Adrenal gland (tissue), 5 donors: ENCODE measurements at regions not wholly inside any gene's neighbourhood (a gene's known extent, or its start where the extent isn't known, plus 50 kb on each side); places are given as distances from the start of the nearest gene placed in this dataset.

Experiments
- POLR2A ChIP-seq, 2 donors: fragments of 450-650 bp; IDR thresholded peaks; one replicate each; pipeline ENCODE4 v1.6.1; 2017; ENCODE audit warnings: antibody characterized with exemption in 2 of 2, mild to moderate bottlenecking in 2 of 2, moderate library complexity in 1 of 2
- TF ChIP-seq, protein P1 (sequence below), 6 experiments: fragments of 450-650 bp in 4 of 6; fragments of 200-600 bp in 2 of 6; sonication (generic) in 1 of 6; IDR thresholded peaks; 1 replicate in 5 of 6; 2 replicates in 1 of 6; pipeline versions ENCODE4 v1.5.1 to v1.8.0; 2016 to 2021; ENCODE audit warnings: antibody characterized with exemption in 6 of 6, mild to moderate bottlenecking in 2 of 6, moderate library complexity in 1 of 6
- donor health status: DM: no; HTN: no; CAD: no.

DNA sequence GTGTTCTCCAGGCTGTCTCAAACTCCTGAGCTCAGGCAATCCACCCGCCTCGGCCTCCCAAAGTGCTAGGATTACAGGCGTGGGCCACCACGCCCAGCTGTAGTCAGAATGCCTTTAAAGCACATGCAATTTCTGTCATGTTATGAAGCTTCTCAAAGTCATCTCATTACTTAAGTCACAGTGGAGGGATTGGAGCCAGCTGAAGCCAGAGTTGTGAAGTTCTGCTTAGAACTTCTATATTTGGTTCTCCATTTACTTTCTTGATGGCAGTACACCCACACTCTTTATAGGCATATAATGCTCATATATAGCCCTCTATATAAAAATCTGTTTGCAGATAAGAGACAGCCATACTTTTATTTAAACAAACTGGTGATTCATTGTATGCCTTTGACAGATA, 68.8 kb upstream of the CWC22 start:
- no peak for TF ChIP-seq POLR2A (IDR thresholded peaks at IDR 0.05)
- TF ChIP-seq, protein P1, sequence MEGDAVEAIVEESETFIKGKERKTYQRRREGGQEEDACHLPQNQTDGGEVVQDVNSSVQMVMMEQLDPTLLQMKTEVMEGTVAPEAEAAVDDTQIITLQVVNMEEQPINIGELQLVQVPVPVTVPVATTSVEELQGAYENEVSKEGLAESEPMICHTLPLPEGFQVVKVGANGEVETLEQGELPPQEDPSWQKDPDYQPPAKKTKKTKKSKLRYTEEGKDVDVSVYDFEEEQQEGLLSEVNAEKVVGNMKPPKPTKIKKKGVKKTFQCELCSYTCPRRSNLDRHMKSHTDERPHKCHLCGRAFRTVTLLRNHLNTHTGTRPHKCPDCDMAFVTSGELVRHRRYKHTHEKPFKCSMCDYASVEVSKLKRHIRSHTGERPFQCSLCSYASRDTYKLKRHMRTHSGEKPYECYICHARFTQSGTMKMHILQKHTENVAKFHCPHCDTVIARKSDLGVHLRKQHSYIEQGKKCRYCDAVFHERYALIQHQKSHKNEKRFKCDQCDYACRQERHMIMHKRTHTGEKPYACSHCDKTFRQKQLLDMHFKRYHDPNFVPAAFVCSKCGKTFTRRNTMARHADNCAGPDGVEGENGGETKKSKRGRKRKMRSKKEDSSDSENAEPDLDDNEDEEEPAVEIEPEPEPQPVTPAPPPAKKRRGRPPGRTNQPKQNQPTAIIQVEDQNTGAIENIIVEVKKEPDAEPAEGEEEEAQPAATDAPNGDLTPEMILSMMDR (IDR thresholded peaks at IDR 0.05), result no peak
